ENCODE measurements at regions not wholly inside any gene's neighbourhood (a gene's known extent, or its start where the extent isn't known, plus 50 kb on each side); places are given as distances from the start of the nearest gene placed in this dataset.

DNA sequence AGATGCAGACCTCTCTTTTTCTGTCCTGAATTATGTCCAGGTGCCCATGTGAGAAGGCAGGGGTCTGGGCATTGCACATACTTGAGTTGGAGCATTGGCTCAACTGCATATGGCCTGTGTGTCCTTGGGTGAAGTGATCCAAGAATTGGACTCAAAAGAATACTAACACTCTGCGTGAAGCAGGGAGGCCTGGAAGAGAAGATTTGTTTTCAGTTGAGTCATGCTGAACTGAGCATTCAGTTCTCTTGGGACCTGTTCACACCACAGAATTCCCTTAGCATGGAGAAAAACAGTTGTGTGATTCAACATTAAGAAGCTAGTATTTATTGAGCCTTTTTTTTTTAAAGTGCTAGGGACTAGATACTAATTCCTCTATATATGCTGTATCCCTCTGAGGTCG lies 164.7 kb upstream of the TBX3 start:
- Mint-ChIP-seq H3K4me3 (no peak overlapping the region), H3K27ac (no peak overlapping the region), H3K4me1 (ENCODE audit: low read depth) (no peaks in the 10 kb centered on the region), H3K27me3 (peaks cover 4% of the 10 kb centered on the region), H3K9me3 (peaks cover 3% of the 10 kb centered on the region), H3K36me3 (ENCODE audit: low read depth) (no peaks in the 10 kb centered on the region)
- ChIA-PET POLR2A (no interaction called here), CTCF (interaction anchor here (0.6 kb wide), 1 partner anchor 1087 kb away, joined by 3 read pairs; no protein-coding TSS in a partner anchor)
- TF ChIP-seq, protein P1, sequence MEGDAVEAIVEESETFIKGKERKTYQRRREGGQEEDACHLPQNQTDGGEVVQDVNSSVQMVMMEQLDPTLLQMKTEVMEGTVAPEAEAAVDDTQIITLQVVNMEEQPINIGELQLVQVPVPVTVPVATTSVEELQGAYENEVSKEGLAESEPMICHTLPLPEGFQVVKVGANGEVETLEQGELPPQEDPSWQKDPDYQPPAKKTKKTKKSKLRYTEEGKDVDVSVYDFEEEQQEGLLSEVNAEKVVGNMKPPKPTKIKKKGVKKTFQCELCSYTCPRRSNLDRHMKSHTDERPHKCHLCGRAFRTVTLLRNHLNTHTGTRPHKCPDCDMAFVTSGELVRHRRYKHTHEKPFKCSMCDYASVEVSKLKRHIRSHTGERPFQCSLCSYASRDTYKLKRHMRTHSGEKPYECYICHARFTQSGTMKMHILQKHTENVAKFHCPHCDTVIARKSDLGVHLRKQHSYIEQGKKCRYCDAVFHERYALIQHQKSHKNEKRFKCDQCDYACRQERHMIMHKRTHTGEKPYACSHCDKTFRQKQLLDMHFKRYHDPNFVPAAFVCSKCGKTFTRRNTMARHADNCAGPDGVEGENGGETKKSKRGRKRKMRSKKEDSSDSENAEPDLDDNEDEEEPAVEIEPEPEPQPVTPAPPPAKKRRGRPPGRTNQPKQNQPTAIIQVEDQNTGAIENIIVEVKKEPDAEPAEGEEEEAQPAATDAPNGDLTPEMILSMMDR (IDR thresholded peaks at IDR 0.05), result no peak
- intact Hi-C loops (cut with micrococcal nuclease), result no loop called here
- DNase-seq, result no peak
- no peak for ATAC-seq

DNA sequence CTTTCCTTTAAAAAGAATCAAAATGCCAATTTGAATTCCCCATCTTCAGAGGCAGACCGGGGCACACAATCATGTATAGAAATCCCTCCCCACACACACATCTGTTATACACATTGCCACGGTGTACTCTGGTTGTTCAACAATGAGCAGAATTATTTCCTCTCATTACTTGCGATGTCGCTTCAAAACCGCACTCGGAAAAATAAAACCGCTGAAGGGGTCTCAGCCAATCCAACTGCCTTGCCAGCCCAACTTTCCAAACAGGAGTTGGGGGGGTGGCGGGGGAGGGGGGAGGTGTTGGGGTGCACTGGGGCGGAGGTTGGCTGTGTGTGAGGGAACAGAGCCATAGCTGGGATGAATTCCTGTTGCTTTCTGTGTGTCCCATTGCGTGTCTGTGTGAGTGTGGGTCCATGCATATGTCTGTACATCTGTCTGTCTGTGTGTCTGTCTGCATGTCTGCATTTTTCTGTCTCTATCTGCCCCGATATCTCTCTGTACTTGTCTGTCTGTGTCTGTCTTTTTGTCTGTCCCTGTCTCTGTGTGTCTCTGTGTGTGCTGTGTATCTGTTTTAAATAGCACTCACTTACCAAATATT lies 163.6 kb upstream of the TBX3 start:
- intact Hi-C loops (cut with micrococcal nuclease), result no loop called here
- no peak for ATAC-seq
- DNase-seq, result no peak
- Mint-ChIP-seq H3K9me3 (peaks cover 3% of the 10 kb centered on the region), H3K27me3 (peaks cover 2% of the 10 kb centered on the region), H3K36me3 (ENCODE audit: low read depth) (no peaks in the 10 kb centered on the region), H3K27ac (no peak overlapping the region), H3K4me3 (no peak overlapping the region), H3K4me1 (ENCODE audit: low read depth) (no peaks in the 10 kb centered on the region)
- ChIA-PET CTCF (no interaction called here), POLR2A (no interaction called here)
- TF ChIP-seq, protein P1 (IDR thresholded peaks at IDR 0.05), result no peak

DNA sequence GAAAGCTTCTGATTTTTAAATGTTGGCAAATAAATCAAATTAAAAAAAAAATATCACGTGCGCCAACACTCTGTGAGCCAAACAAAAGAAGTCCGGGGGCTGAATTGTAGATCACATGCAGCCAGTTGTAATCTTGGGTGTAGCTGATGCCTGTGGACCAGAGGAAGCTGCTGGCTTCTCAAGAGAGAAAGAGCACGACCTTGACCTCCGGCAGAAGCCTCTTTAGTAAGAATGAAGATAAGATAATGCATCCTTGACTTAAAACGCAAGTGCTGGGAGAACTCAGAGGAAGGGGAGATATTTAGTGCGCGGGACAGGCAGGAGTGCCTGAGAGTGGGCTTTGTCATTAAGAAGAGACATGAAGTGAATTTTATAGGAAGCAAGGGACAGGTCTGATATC lies 162.8 kb upstream of the TBX3 start:
- H3K4me3 Mint-ChIP-seq, result no peak overlapping the region
- no peak for DNase-seq
- H3K36me3 Mint-ChIP-seq (ENCODE audit: low read depth), result no peaks in the 10 kb centered on the region
- ATAC-seq, result no peak
- intact Hi-C loops (cut with micrococcal nuclease), result no loop called here
- peaks cover 2% of the 10 kb centered on the region for H3K27me3 Mint-ChIP-seq
- no peaks in the 10 kb centered on the region for H3K4me1 Mint-ChIP-seq (ENCODE audit: low read depth)
- no peaks in the 10 kb centered on the region for H3K9me3 Mint-ChIP-seq
- TF ChIP-seq, protein P1 (IDR thresholded peaks at IDR 0.05), result no peak
- no peak overlapping the region for H3K27ac Mint-ChIP-seq
- ChIA-PET POLR2A (no interaction called here), CTCF (no interaction called here)

DNA sequence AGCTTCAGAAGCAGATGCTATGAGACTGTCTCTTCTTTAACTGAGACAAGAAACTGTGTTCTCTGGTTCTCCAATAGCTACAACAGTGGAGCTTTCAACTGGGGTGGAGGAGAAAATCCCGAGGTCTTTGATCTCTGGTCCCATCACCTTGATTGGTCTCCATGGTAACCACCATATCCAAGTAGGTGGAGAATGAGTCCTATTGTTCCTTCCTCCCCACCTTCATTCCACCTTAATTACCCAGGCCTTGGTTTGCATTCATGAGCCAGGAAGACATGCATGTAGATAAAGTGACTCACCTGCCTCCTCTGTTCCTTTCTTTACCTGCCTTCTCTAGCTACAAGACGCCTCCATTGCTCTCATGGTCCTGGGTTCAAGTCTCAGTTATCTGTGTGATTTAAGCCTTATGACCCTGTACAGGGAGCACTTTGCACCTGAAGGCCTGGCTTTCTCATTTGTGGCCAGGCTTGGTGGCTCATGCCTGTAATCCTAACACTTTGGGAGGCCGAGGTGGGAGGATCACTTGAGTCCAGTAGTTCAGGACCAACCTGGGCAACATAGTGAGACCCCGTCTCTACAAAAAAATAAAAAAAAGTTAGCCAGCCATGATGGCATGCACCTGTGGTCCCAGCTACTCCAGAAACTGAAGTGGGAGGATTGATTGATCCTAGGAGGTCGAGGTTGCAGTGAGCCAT lies 157.7 kb upstream of the TBX3 start:
- no peaks in the 10 kb centered on the region for H3K36me3 Mint-ChIP-seq (ENCODE audit: low read depth)
- H3K27me3 Mint-ChIP-seq, result no peaks in the 10 kb centered on the region
- ChIA-PET CTCF (no interaction called here), POLR2A (no interaction called here)
- intact Hi-C loops (cut with micrococcal nuclease), result no loop called here
- TF ChIP-seq, protein P1 (IDR thresholded peaks at IDR 0.05), result no peak
- no peak overlapping the region for H3K27ac Mint-ChIP-seq
- ATAC-seq, result no peak
- no peak overlapping the region for H3K4me3 Mint-ChIP-seq
- H3K4me1 Mint-ChIP-seq (ENCODE audit: low read depth), result no peaks in the 10 kb centered on the region
- H3K9me3 Mint-ChIP-seq, result no peaks in the 10 kb centered on the region
- no peak for DNase-seq

DNA sequence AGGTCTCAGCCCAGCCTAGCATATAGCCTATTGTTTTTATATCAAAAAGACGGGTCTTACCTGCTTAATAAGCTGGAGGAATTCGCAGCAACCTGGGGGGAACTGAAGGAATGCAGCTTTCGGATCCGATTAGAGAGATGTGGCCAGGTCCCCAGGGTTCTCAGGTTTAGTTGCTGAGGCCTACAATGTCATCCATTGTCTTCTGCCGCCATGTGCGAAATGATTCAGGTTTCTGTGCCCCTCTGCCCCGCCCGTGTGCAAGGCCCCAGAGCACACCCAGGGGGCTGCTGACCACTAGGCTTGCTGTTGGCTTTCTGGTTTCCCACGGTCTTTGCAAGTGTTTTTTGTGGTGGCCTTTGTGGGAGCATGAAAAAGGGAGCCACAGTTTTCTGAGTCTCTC lies 154.5 kb upstream of the TBX3 start:
- ATAC-seq (no peak), DNase-seq (no peak)
- no peak overlapping the region for H3K4me3 Mint-ChIP-seq
- intact Hi-C loops (cut with micrococcal nuclease), result no loop called here
- no peak overlapping the region for H3K27ac Mint-ChIP-seq
- H3K36me3 Mint-ChIP-seq (ENCODE audit: low read depth), result no peaks in the 10 kb centered on the region
- ChIA-PET CTCF (no interaction called here), POLR2A (no interaction called here)
- H3K4me1 Mint-ChIP-seq (ENCODE audit: low read depth), result no peaks in the 10 kb centered on the region
- H3K9me3 Mint-ChIP-seq, result no peaks in the 10 kb centered on the region
- TF ChIP-seq, protein P1 (IDR thresholded peaks at IDR 0.05), result no peak
- no peaks in the 10 kb centered on the region for H3K27me3 Mint-ChIP-seq

Data from activated CD8-positive, alpha-beta T cell treated with anti-CD3 and anti-CD28 coated beads for 36 hours (primary cell).